WTC11 (cell line): ENCODE measurements at regions not wholly inside any gene's neighbourhood (a gene's known extent, or its start where the extent isn't known, plus 50 kb on each side); places are given as distances from the start of the nearest gene placed in this dataset.

Experiments used
- ATAC-seq: fragments of 200-7000 bp; cut with Tn5 transposase; 2 replicates; pipeline ENCODE4 v1.10.0; 2021; ENCODE audit warnings: mild to moderate bottlenecking, moderate library complexity
- CTCF ChIA-PET: fragments of 300-600 bp; sonication (Branson Sonifier 250); formaldehyde crosslinking; loops from one replicate; lab custom pipeline; 2021; ENCODE audit warnings: antibody characterized with exemption; lab: Charles Lee
- POLR2A ChIA-PET: fragments of 350-600 bp; sonication (Branson Sonifier 250); formaldehyde crosslinking; loops from one replicate; lab custom pipeline; 2021; ENCODE audit warnings: antibody characterized with exemption; lab: Charles Lee
- DNase-seq: peaks from one replicate; pipeline ENCODE4 v3.0.0; 2021; ENCODE audit warnings: low spot score
- H3K27ac Mint-ChIP-seq: 2 replicates; pipeline ENCODE4 v1.8.0; 2021; ENCODE audit warnings: mixed read lengths
- H3K27me3 Mint-ChIP-seq: 2 replicates; pipeline ENCODE4 v1.8.0; 2021; ENCODE audit warnings: low read depth, mild to moderate bottlenecking, moderate library complexity, mixed read lengths
- H3K36me3 Mint-ChIP-seq: 2 replicates; pipeline ENCODE4 v1.8.0; 2021; ENCODE audit warnings: mixed read lengths
- H3K4me1 Mint-ChIP-seq: 2 replicates; pipeline ENCODE4 v1.8.0; 2022; ENCODE audit warnings: mixed read lengths
- H3K4me3 Mint-ChIP-seq: 2 replicates; pipeline ENCODE4 v1.8.0; 2021; ENCODE audit warnings: mild to moderate bottlenecking, moderate library complexity, mixed read lengths
- H3K9me3 Mint-ChIP-seq: 2 replicates; pipeline ENCODE4 v1.8.0; 2021; ENCODE audit warnings: mixed read lengths
- AR ChIP-seq: fragments of 250-450 bp; sonication (Bioruptor Pico); IDR thresholded peaks from 2 replicates; pipeline ENCODE4 v1.9.0; 2021; ENCODE audit warnings: mild to moderate bottlenecking
- ATF6 ChIP-seq: sonication (generic); formaldehyde crosslinking; IDR thresholded peaks from 2 replicates; pipeline ENCODE4 v1.8.1; 2023; ENCODE audit warnings: mild to moderate bottlenecking, missing genetic modification reagents
- E2F4 ChIP-seq: sonication (generic); formaldehyde crosslinking; IDR thresholded peaks from 2 replicates; pipeline ENCODE4 v1.8.1; 2022; ENCODE audit warnings: low read depth, mild to moderate bottlenecking, moderate library complexity, missing genetic modification reagents, borderline replicate concordance
- E2F5 ChIP-seq: sonication (generic); formaldehyde crosslinking; IDR thresholded peaks from 2 replicates; pipeline ENCODE4 v1.8.1; 2022; ENCODE audit warnings: mild to moderate bottlenecking, moderate library complexity, missing genetic modification reagents
- ESRRA ChIP-seq: sonication (generic); formaldehyde crosslinking; IDR thresholded peaks from 2 replicates; pipeline ENCODE4 v1.8.1; 2022; ENCODE audit warnings: mild to moderate bottlenecking, missing genetic modification reagents, borderline replicate concordance
- IRF1 ChIP-seq: sonication (generic); formaldehyde crosslinking; IDR thresholded peaks from 2 replicates; pipeline ENCODE4 v1.8.0; 2023; ENCODE audit warnings: missing genetic modification reagents
- NFATC4 ChIP-seq: fragments of 250-450 bp; sonication (Bioruptor Pico); IDR thresholded peaks from 2 replicates; pipeline ENCODE4 v1.9.0; 2021; ENCODE audit warnings: mild to moderate bottlenecking
- NFE2L1 ChIP-seq: sonication (generic); formaldehyde crosslinking; IDR thresholded peaks from 2 replicates; pipeline ENCODE4 v1.8.1; 2023; ENCODE audit warnings: missing genetic modification reagents
- NFYB ChIP-seq: sonication (generic); formaldehyde crosslinking; conservative IDR thresholded peaks from 2 replicates; pipeline ENCODE4 v1.8.0; 2022; ENCODE audit warnings: low read depth, missing genetic modification reagents
- NR1H2 ChIP-seq: sonication (generic); formaldehyde crosslinking; IDR thresholded peaks from 2 replicates; pipeline ENCODE4 v1.9.0; 2021; ENCODE audit warnings: mild to moderate bottlenecking, moderate library complexity, missing genetic modification reagents
- SMAD3 ChIP-seq: sonication (generic); formaldehyde crosslinking; IDR thresholded peaks from 2 replicates; pipeline ENCODE4 v1.8.0; 2022; ENCODE audit warnings: missing genetic modification reagents, mild to moderate bottlenecking, borderline replicate concordance
- STAT6 ChIP-seq: sonication (generic); formaldehyde crosslinking; conservative IDR thresholded peaks from 2 replicates; pipeline ENCODE4 v1.8.1; 2023; ENCODE audit warnings: mild to moderate bottlenecking, low read depth, missing genetic modification reagents, moderate library complexity
- TP53 ChIP-seq: sonication (generic); formaldehyde crosslinking; IDR thresholded peaks from 2 replicates; pipeline ENCODE4 v1.8.1; 2023; ENCODE audit warnings: mild to moderate bottlenecking, missing genetic modification reagents
- ZBTB21 ChIP-seq: sonication (generic); formaldehyde crosslinking; IDR thresholded peaks from 2 replicates; pipeline ENCODE4 v1.8.1; 2023; ENCODE audit warnings: mild to moderate bottlenecking, missing genetic modification reagents, borderline replicate concordance
- ZNF121 ChIP-seq: sonication (generic); formaldehyde crosslinking; IDR thresholded peaks from 2 replicates; pipeline ENCODE4 v1.8.0; 2023; ENCODE audit warnings: missing genetic modification reagents
- ZNF396 ChIP-seq: fragments of 250-450 bp; sonication (Bioruptor Pico); IDR thresholded peaks from 2 replicates; pipeline ENCODE4 v1.8.0; 2021; ENCODE audit warnings: mild to moderate bottlenecking, moderate library complexity, borderline replicate concordance

- no peak for TF ChIP-seq AR (CRISPR knock-in tag)
- TF ChIP-seq E2F5 (CRISPR knock-in tag), result no peak
- no peak for TF ChIP-seq ZNF396 (CRISPR knock-in tag)
- TF ChIP-seq ZNF121 (CRISPR knock-in tag), result no peak
- no peak for TF ChIP-seq NFE2L1 (CRISPR knock-in tag)
- TF ChIP-seq SMAD3 (CRISPR knock-in tag), result no peak
- TF ChIP-seq ZBTB21 (CRISPR knock-in tag), result no peak
- no peak for TF ChIP-seq IRF1 (CRISPR knock-in tag)
- no peak for TF ChIP-seq NR1H2
- TF ChIP-seq E2F4 (CRISPR knock-in tag), result no peak
- TF ChIP-seq ESRRA (CRISPR knock-in tag), result no peak
- no peak for TF ChIP-seq STAT6 (CRISPR knock-in tag)
- TF ChIP-seq NFYB (CRISPR knock-in tag), result no peak
- no peak for TF ChIP-seq NFATC4 (CRISPR knock-in tag)
- TF ChIP-seq ATF6 (CRISPR knock-in tag), result no peak
- no peak for TF ChIP-seq TP53 (CRISPR knock-in tag)
- Mint-ChIP-seq H3K4me3 (no peak overlapping the region), H3K36me3 (peaks cover 10% of the 10 kb centered on the region), H3K9me3 (peaks cover 21% of the 10 kb centered on the region), H3K4me1 (peaks cover 34% of the 10 kb centered on the region), H3K27ac (no peak overlapping the region), H3K27me3 (no peaks in the 10 kb centered on the region)
- ChIA-PET POLR2A (interaction anchor here (0.9 kb wide), 1 partner anchor 25 kb away, joined by 4 read pairs; no protein-coding TSS in a partner anchor), CTCF (no interaction called here)
- ATAC-seq (no peak), DNase-seq (no peak)
These were observed 244.7 kb downstream of the HNMT start for GRCh38 chr2:138209009-138209408.
